ENCODE measurements at regions not wholly inside any gene's neighbourhood (a gene's known extent, or its start where the extent isn't known, plus 50 kb on each side); places are given as distances from the start of the nearest gene placed in this dataset.

DNA sequence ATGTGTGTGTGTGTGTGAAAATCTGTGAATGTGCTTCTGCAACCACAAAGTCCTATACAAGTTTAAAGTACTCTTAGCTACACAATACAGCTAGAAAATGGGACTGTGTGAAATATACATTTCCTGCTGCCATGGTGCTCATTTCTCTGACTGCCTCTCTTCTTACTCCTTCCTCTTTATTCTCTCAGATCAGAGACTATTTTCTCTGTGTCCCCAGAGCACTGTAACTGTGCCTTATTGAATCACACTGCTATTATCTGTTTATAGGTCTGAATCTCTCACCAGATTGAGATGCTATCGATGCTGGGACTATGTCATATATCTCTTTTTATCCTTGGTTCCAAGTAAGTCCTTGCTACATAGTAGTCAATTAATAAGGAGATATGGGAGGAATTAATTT, 217.9 kb upstream of the SLCO3A1 start:
- no peak overlapping the region for H3K4me3 Mint-ChIP-seq

DNA sequence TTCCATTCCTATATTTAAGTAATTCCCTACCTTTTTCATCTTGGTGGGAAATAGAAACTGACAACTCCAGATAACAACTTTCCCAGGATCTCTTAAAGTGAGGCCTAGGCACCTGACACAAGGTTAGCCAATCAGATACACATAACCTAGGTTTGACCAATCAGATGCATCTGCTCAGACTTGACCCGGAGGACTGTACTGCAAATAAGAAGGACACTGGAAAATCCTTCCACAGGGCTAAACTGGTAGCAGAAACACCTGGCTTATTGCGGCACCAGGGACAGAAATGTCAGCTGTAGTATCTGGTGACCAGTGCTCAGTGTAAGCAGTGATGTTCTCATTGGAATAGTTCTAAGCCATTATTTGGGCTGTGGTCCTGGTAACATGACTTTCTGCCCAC, 204.5 kb upstream of the SLCO3A1 start:
- TF ChIP-seq EZH2phosphoT487 (IDR thresholded peaks at IDR 0.05) (no peak), EZH2 (IDR thresholded peaks at IDR 0.05) (no peak)
- TF ChIP-seq, protein P1, sequence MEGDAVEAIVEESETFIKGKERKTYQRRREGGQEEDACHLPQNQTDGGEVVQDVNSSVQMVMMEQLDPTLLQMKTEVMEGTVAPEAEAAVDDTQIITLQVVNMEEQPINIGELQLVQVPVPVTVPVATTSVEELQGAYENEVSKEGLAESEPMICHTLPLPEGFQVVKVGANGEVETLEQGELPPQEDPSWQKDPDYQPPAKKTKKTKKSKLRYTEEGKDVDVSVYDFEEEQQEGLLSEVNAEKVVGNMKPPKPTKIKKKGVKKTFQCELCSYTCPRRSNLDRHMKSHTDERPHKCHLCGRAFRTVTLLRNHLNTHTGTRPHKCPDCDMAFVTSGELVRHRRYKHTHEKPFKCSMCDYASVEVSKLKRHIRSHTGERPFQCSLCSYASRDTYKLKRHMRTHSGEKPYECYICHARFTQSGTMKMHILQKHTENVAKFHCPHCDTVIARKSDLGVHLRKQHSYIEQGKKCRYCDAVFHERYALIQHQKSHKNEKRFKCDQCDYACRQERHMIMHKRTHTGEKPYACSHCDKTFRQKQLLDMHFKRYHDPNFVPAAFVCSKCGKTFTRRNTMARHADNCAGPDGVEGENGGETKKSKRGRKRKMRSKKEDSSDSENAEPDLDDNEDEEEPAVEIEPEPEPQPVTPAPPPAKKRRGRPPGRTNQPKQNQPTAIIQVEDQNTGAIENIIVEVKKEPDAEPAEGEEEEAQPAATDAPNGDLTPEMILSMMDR (IDR thresholded peaks at IDR 0.05) = no peak
- Mint-ChIP-seq H3K27ac (no peak overlapping the region), H3K4me3 (no peak overlapping the region), H3K9me3 (no peaks in the 10 kb centered on the region), H3K36me3 (no peaks in the 10 kb centered on the region), H3K27me3 (ENCODE audit: insufficient read depth, low read depth) (peaks cover 14% of the 10 kb centered on the region), H3K4me1 (peaks cover 19% of the 10 kb centered on the region)
- no peaks in the 10 kb centered on the region for H3F3A ChIP-seq (ENCODE audit: low read depth)
- H2AFZ ChIP-seq (replicated peaks) = no peak overlapping the region
- no peak overlapping the region for H3K9ac ChIP-seq
- no peaks in the 10 kb centered on the region for H3K9me3 ChIP-seq (ENCODE audit: low read depth)
- H3K4me3 ChIP-seq = no peak overlapping the region
- H3K4me2 ChIP-seq = no peak overlapping the region
- no peaks in the 10 kb centered on the region for H3K36me3 ChIP-seq
- H3K4me1 ChIP-seq = peaks cover 9% of the 10 kb centered on the region
- H4K20me1 ChIP-seq (ENCODE audit: low read depth) = no peaks in the 10 kb centered on the region
- no peaks in the 10 kb centered on the region for H3K79me2 ChIP-seq (ENCODE audit: low read depth)
- no peaks in the 10 kb centered on the region for H3K27me3 ChIP-seq
- no peak for DNase-seq (ENCODE audit: low spot score)
- H3K27ac ChIP-seq = no peak overlapping the region

More for the DNA sequence above, 217.9 kb upstream of the SLCO3A1 start:
- Histone ChIP-seq H3K4me1 (peaks cover 3% of the 10 kb centered on the region), H3K27me3 (no peaks in the 10 kb centered on the region), H3K79me2 (ENCODE audit: low read depth) (no peaks in the 10 kb centered on the region), H3K9me3 (ENCODE audit: low read depth) (no peaks in the 10 kb centered on the region), H3K36me3 (no peaks in the 10 kb centered on the region), H3K4me2 (no peak overlapping the region), H4K20me1 (ENCODE audit: low read depth) (no peaks in the 10 kb centered on the region), H3K4me3 (no peak overlapping the region), H3K27ac (no peak overlapping the region), H2AFZ (replicated peaks) (peak overlapping the region; percentile 32), H3F3A (ENCODE audit: low read depth) (no peaks in the 10 kb centered on the region), H3K9ac (no peak overlapping the region)
- DNase-seq (ENCODE audit: low spot score) = no peak
- Mint-ChIP-seq H3K27ac (peak overlapping the region; percentile 36), H3K36me3 (peaks cover 1% of the 10 kb centered on the region), H3K4me1 (peaks cover 14% of the 10 kb centered on the region), H3K9me3 (peaks cover 14% of the 10 kb centered on the region), H3K27me3 (ENCODE audit: insufficient read depth, low read depth) (peaks cover 7% of the 10 kb centered on the region)
- TF ChIP-seq, protein P1 (IDR thresholded peaks at IDR 0.05) = no peak
- TF ChIP-seq EZH2 (IDR thresholded peaks at IDR 0.05) (no peak), EZH2phosphoT487 (IDR thresholded peaks at IDR 0.05) (no peak)

GRCh38 chr15:91649831-91650321, 203.6 kb upstream of the SLCO3A1 start:
- Histone ChIP-seq H3K9me3 (ENCODE audit: low read depth) (no peaks in the 10 kb centered on the region), H3K4me3 (no peak overlapping the region), H2AFZ (replicated peaks) (no peak overlapping the region), H3K27ac (no peak overlapping the region), H3F3A (ENCODE audit: low read depth) (no peaks in the 10 kb centered on the region), H4K20me1 (ENCODE audit: low read depth) (no peaks in the 10 kb centered on the region), H3K36me3 (no peaks in the 10 kb centered on the region), H3K4me1 (peaks cover 9% of the 10 kb centered on the region), H3K79me2 (ENCODE audit: low read depth) (no peaks in the 10 kb centered on the region), H3K9ac (no peak overlapping the region), H3K4me2 (no peak overlapping the region), H3K27me3 (no peaks in the 10 kb centered on the region)
- Mint-ChIP-seq H3K9me3 (no peaks in the 10 kb centered on the region), H3K27me3 (ENCODE audit: insufficient read depth, low read depth) (peaks cover 14% of the 10 kb centered on the region), H3K36me3 (no peaks in the 10 kb centered on the region), H3K4me1 (peaks cover 19% of the 10 kb centered on the region), H3K4me3 (no peak overlapping the region), H3K27ac (no peak overlapping the region)
- TF ChIP-seq, protein P1 (IDR thresholded peaks at IDR 0.05) = no peak
- TF ChIP-seq EZH2 (IDR thresholded peaks at IDR 0.05) = no peak
- no peak for TF ChIP-seq EZH2phosphoT487 (IDR thresholded peaks at IDR 0.05)
- DNase-seq (ENCODE audit: low spot score) = no peak

Measured in neural progenitor cell (in vitro differentiated cells).